ENCODE measurements at regions not wholly inside any gene's neighbourhood (a gene's known extent, or its start where the extent isn't known, plus 50 kb on each side); places are given as distances from the start of the nearest gene placed in this dataset.
"Not testable (repeated sequence)": the region's sequence is repeated elsewhere in the genome, so short reads cannot be mapped to it uniquely, and the experiment has no call there.

DNA sequence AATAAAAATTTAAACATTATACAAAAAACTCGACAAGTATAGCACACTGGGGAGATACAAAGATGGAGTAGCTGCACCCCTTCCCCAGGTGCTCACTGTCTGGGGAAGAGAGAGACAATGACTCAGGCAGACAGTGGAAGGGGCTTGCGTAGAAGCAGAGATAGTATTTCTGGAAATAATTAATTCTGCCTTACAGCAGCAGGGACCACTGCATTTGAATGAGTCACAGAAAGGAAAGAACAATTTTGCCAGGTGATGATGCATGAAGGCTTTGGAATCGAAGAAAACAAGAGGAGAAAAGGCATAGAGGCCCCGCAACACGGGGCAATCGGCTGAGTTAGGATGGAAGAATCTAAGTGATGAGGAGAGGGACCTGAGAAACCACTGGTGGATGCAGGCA, 447.4 kb downstream of the EFNB2 start:
- no peak for DNase-seq (ENCODE audit: extremely low read depth, insufficient read length)

DNA sequence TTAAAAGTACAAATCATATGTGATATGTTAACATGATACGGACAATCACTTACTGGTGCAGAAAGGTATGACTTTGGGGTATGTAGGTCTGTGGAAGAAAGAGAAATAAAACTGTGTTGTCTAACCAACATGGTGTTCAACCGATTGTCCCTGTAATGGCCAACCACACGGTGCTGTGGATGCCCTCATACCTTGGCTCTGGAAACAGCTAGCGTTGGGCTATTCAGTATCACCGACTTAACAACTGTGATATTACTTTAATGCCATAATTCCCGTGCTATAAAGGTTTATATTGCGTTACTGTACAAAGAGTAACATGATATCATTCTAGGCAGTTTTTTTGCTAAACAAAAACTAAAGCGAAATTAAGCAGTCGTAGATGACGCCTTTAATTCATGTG, 448.3 kb downstream of the EFNB2 start:
- Histone ChIP-seq H3K27me3 (replicated peaks; ENCODE audit: control insufficient read depth, insufficient read depth, low read length) (no peaks in the 10 kb centered on the region), H3K36me3 (ENCODE audit: control insufficient read depth, insufficient read depth, low read length) (no peaks in the 10 kb centered on the region), H3K4me3 (replicated peaks; ENCODE audit: low read depth, low read length) (no peak overlapping the region)
- DNase-seq (ENCODE audit: extremely low read depth, insufficient read length) = no peak
- TF ChIP-seq, protein P1, sequence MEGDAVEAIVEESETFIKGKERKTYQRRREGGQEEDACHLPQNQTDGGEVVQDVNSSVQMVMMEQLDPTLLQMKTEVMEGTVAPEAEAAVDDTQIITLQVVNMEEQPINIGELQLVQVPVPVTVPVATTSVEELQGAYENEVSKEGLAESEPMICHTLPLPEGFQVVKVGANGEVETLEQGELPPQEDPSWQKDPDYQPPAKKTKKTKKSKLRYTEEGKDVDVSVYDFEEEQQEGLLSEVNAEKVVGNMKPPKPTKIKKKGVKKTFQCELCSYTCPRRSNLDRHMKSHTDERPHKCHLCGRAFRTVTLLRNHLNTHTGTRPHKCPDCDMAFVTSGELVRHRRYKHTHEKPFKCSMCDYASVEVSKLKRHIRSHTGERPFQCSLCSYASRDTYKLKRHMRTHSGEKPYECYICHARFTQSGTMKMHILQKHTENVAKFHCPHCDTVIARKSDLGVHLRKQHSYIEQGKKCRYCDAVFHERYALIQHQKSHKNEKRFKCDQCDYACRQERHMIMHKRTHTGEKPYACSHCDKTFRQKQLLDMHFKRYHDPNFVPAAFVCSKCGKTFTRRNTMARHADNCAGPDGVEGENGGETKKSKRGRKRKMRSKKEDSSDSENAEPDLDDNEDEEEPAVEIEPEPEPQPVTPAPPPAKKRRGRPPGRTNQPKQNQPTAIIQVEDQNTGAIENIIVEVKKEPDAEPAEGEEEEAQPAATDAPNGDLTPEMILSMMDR (IDR thresholded peaks at IDR 0.05; ENCODE audit: insufficient read depth, low read length, poor library complexity, severe bottlenecking) = no peak

More for the DNA sequence above, 447.4 kb downstream of the EFNB2 start:
- TF ChIP-seq, protein P1 (IDR thresholded peaks at IDR 0.05; ENCODE audit: insufficient read depth, low read length, poor library complexity, severe bottlenecking) = no peak
- Histone ChIP-seq H3K4me3 (replicated peaks; ENCODE audit: low read depth, low read length) (no peak overlapping the region), H3K36me3 (ENCODE audit: control insufficient read depth, insufficient read depth, low read length) (no peaks in the 10 kb centered on the region), H3K27me3 (replicated peaks; ENCODE audit: control insufficient read depth, insufficient read depth, low read length) (no peaks in the 10 kb centered on the region)

DNA sequence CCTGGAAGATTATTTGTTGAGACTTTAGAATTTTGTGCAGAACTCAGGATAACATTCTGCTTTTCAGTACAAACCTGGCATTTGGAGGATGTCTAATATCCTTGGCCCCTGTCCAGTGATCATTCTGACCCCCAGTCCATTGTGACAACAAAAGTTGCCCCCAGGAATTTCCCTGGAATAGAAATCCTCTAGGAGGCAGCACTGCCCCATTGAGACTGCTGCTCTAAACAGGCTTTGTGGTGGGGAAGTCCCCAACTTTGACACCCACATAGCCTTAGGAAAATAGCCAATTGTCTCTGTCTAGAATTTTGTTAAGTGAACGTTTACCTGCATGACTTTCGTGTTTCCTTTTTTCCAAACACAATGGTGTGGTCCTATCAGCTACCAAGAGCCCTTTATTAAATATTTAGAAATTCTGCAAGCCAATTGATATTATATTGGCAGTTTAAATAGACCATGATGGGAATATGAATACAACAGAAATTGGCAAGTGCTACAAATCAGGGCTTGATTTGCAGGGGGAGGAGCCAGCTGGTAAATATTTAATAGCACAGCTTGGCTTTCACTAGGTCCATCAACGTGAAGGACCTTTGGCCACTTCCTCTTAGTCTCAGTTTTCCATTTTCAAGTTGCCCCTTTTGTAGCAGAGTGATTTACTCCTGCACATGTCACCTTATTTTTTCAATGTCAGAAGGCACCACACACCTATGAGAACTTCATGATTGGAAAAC, 451.7 kb downstream of the EFNB2 start:
- DNase-seq (ENCODE audit: extremely low read depth, insufficient read length) = no peak

DNA sequence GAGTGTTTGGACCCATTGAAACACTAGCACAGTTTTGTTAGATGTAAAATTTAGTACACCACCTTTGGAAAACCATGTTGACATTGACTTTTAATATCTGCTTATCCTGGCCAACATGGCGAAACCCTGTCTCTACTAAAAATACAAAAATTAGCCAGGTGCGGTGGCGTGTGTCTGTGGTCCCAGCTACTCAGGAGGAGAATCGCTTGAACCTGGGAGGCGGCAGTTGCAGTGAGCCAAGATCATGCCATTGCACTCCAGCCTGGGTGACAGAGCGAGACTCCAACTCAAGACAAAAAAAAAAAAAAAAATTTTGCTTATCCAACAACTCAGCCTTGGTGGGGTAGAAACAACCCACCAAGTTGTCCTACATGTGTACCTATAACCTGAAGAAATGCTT, 454.2 kb downstream of the EFNB2 start:
- H3K4me3 ChIP-seq (replicated peaks; ENCODE audit: low read depth, low read length); DNase-seq (ENCODE audit: extremely low read depth, insufficient read length); H3K36me3 ChIP-seq (ENCODE audit: control insufficient read depth, insufficient read depth, low read length); H3K27me3 ChIP-seq (replicated peaks; ENCODE audit: control insufficient read depth, insufficient read depth, low read length): not testable (repeated sequence)

More for the DNA sequence above, 451.7 kb downstream of the EFNB2 start:
- no peaks in the 10 kb centered on the region for H3K27me3 ChIP-seq (replicated peaks; ENCODE audit: control insufficient read depth, insufficient read depth, low read length)
- no peaks in the 10 kb centered on the region for H3K36me3 ChIP-seq (ENCODE audit: control insufficient read depth, insufficient read depth, low read length)
- TF ChIP-seq, protein P1 (IDR thresholded peaks at IDR 0.05; ENCODE audit: insufficient read depth, low read length, poor library complexity, severe bottlenecking) = peak; percentile 52
- H3K4me3 ChIP-seq (replicated peaks; ENCODE audit: low read depth, low read length) = no peak overlapping the region

DNA sequence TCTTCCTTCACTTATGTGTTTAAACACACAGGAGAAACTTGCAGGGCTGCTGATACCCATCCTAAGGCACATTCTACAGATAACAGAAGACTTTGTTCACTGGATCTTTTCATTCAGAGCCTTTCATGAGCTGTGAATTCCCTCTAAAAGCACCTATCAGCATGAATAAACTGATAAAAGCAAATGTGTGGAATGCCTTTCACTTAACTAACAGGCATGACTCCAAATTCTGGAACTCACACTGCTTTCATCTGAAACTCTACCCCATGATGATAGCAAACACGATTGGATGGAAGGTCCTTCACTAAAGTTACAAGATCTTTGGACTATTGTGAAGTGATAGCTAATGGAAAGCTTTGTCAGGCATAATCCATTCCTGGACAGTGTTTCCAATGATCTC, 457.3 kb downstream of the EFNB2 start:
- Histone ChIP-seq H3K4me3 (replicated peaks; ENCODE audit: low read depth, low read length) (no peak overlapping the region), H3K27me3 (replicated peaks; ENCODE audit: control insufficient read depth, insufficient read depth, low read length) (no peaks in the 10 kb centered on the region), H3K36me3 (ENCODE audit: control insufficient read depth, insufficient read depth, low read length) (no peaks in the 10 kb centered on the region)
- DNase-seq (ENCODE audit: extremely low read depth, insufficient read length) = no peak
- TF ChIP-seq, protein P1 (IDR thresholded peaks at IDR 0.05; ENCODE audit: insufficient read depth, low read length, poor library complexity, severe bottlenecking) = no peak

DNA sequence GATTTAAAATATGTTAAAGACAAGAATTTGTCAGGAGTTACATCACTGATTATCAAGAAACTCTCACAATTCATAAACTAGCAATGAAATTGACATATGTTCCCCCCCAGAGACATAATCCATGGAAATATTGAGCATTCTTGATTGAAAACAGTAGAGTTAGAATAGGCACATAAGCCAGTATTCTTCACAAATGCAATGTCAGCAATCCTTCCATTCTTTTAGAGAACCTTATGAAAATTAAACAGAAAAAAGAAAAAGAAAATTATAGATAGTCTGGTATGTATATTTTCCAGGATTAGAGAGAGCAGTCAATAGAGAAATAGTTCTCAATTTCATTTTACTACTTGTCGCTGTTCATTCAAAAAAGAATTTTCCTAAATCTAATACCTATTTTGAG, 458.4 kb downstream of the EFNB2 start:
- no peak for DNase-seq (ENCODE audit: extremely low read depth, insufficient read length)
- TF ChIP-seq, protein P1 (IDR thresholded peaks at IDR 0.05; ENCODE audit: insufficient read depth, low read length, poor library complexity, severe bottlenecking) = no peak
- H3K27me3 ChIP-seq (replicated peaks; ENCODE audit: control insufficient read depth, insufficient read depth, low read length) = no peaks in the 10 kb centered on the region
- no peak overlapping the region for H3K4me3 ChIP-seq (replicated peaks; ENCODE audit: low read depth, low read length)
- H3K36me3 ChIP-seq (ENCODE audit: control insufficient read depth, insufficient read depth, low read length) = no peaks in the 10 kb centered on the region
